ENCODE measurements at regions not wholly inside any gene's neighbourhood (a gene's known extent, or its start where the extent isn't known, plus 50 kb on each side); places are given as distances from the start of the nearest gene placed in this dataset.
A peak's percentile ranks its signal among the peaks of the same experiment; 100 is the strongest.
"Not testable (repeated sequence)": the region's sequence is repeated elsewhere in the genome, so short reads cannot be mapped to it uniquely, and the experiment has no call there.

- H3K36me3 ChIP-seq (ENCODE audit: control insufficient read depth in 2 of 2, insufficient read depth in 1 of 2, low read length in 2 of 2); H3K4me1 ChIP-seq (ENCODE audit: control insufficient read depth, insufficient read depth, low read length); H3K4me3 ChIP-seq (ENCODE audit: low read depth, low read length); POLR2A ChIA-PET; H3K9me3 ChIP-seq (ENCODE audit: control insufficient read depth, insufficient read depth, low read depth, low read length); H3K27ac ChIP-seq (ENCODE audit: extremely low read depth, low read depth, low read length): not testable (repeated sequence)
- CTCF ChIA-PET, result interaction anchor here (0.7 to 0.9 kb wide), 3 partner anchors 10 to 248 kb away, joined by 3 to 6 read pairs (median 3); no protein-coding TSS in a partner anchor
- peak; percentile 37 for TF ChIP-seq ZNF654 (tag by site-specific recombination; IDR thresholded peaks at IDR 0.05; ENCODE audit: low read depth)
Observed at GRCh38 chr7:6930787-6931186, 104.7 kb upstream of the CCZ1B start.

GRCh38 chr7:6931456-6931855 is 105.4 kb upstream of the CCZ1B start:
- H3K4me3 ChIP-seq (ENCODE audit: low read depth, low read length); POLR2A ChIA-PET; H3K9me3 ChIP-seq (ENCODE audit: control insufficient read depth, insufficient read depth, low read depth, low read length); CTCF ChIA-PET; H3K36me3 ChIP-seq (ENCODE audit: control insufficient read depth in 2 of 2, insufficient read depth in 1 of 2, low read length in 2 of 2); H3K4me1 ChIP-seq (ENCODE audit: control insufficient read depth, insufficient read depth, low read length); H3K27ac ChIP-seq (ENCODE audit: extremely low read depth, low read depth, low read length): not testable (repeated sequence)

- H3K4me1 ChIP-seq (ENCODE audit: control insufficient read depth, insufficient read depth, low read length); H3K9me3 ChIP-seq (ENCODE audit: control insufficient read depth, insufficient read depth, low read depth, low read length); H3K27ac ChIP-seq (ENCODE audit: extremely low read depth, low read depth, low read length); POLR2A ChIA-PET; H3K4me3 ChIP-seq (ENCODE audit: low read depth, low read length); H3K36me3 ChIP-seq (ENCODE audit: control insufficient read depth in 2 of 2, insufficient read depth in 1 of 2, low read length in 2 of 2); CTCF ChIA-PET: not testable (repeated sequence)
Observed at GRCh38 chr7:6933954-6934632, 108.0 kb upstream of the CCZ1B start.

DNA sequence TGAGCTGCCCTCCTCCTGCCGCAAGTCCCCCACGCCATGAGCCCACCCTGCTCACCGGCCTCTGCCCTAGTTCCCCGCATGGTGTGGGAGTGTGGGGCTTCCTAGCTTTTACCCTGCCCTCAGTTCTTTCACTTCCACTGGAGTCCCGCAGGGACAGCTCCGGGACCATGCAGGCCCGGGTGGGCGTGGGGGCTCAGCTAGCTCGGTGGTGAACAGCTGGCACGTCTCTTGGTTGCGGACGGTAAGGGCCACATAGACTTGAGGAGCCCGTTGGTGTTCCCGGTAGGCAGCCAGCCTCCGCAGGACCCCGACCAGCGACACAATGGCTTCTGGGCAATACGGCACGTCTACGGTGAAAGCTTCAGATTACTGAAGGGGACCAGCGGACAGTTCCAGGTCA is 108.9 kb upstream of the CCZ1B start:
- H3K27ac ChIP-seq (ENCODE audit: extremely low read depth, low read depth, low read length), result no peak overlapping the region
- POLR2A ChIA-PET, result no interaction called here
- no peaks in the 10 kb centered on the region for H3K9me3 ChIP-seq (ENCODE audit: control insufficient read depth, insufficient read depth, low read depth, low read length)
- TF ChIP-seq ZNF37A (tag by site-specific recombination; IDR thresholded peaks at IDR 0.05) (no peak), GLIS2 (tag by site-specific recombination; IDR thresholded peaks at IDR 0.05) (no peak), ZNF623 (tag by site-specific recombination; IDR thresholded peaks at IDR 0.05) (no peak), BCL11A (tag by site-specific recombination; IDR thresholded peaks at IDR 0.05; ENCODE audit: low read depth) (no peak)
- TF ChIP-seq, protein P1, sequence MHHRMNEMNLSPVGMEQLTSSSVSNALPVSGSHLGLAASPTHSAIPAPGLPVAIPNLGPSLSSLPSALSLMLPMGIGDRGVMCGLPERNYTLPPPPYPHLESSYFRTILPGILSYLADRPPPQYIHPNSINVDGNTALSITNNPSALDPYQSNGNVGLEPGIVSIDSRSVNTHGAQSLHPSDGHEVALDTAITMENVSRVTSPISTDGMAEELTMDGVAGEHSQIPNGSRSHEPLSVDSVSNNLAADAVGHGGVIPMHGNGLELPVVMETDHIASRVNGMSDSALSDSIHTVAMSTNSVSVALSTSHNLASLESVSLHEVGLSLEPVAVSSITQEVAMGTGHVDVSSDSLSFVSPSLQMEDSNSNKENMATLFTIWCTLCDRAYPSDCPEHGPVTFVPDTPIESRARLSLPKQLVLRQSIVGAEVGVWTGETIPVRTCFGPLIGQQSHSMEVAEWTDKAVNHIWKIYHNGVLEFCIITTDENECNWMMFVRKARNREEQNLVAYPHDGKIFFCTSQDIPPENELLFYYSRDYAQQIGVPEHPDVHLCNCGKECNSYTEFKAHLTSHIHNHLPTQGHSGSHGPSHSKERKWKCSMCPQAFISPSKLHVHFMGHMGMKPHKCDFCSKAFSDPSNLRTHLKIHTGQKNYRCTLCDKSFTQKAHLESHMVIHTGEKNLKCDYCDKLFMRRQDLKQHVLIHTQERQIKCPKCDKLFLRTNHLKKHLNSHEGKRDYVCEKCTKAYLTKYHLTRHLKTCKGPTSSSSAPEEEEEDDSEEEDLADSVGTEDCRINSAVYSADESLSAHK (tag by site-specific recombination; IDR thresholded peaks at IDR 0.05), result no peak
- H3K36me3 ChIP-seq (ENCODE audit: control insufficient read depth in 2 of 2, insufficient read depth in 1 of 2, low read length in 2 of 2), result no peaks in the 10 kb centered on the region
- no peaks in the 10 kb centered on the region for H3K4me1 ChIP-seq (ENCODE audit: control insufficient read depth, insufficient read depth, low read length)
- H3K4me3 ChIP-seq (ENCODE audit: low read depth, low read length), result no peak overlapping the region
- CTCF ChIA-PET, result interaction anchor here (0.7 kb wide), 1 partner anchor 880 kb away, joined by 3 read pairs; no protein-coding TSS in a partner anchor

- H3K4me3 ChIP-seq (ENCODE audit: low read depth, low read length); POLR2A ChIA-PET; H3K27ac ChIP-seq (ENCODE audit: extremely low read depth, low read depth, low read length); H3K4me1 ChIP-seq (ENCODE audit: control insufficient read depth, insufficient read depth, low read length); H3K9me3 ChIP-seq (ENCODE audit: control insufficient read depth, insufficient read depth, low read depth, low read length); H3K36me3 ChIP-seq (ENCODE audit: control insufficient read depth in 2 of 2, insufficient read depth in 1 of 2, low read length in 2 of 2): not testable (repeated sequence)
- CTCF ChIA-PET, result interaction anchor here (0.7 kb wide), 1 partner anchor 328 kb away, joined by 4 read pairs; no protein-coding TSS in a partner anchor
Observed at GRCh38 chr7:6936626-6937025, 110.6 kb upstream of the CCZ1B start.

DNA sequence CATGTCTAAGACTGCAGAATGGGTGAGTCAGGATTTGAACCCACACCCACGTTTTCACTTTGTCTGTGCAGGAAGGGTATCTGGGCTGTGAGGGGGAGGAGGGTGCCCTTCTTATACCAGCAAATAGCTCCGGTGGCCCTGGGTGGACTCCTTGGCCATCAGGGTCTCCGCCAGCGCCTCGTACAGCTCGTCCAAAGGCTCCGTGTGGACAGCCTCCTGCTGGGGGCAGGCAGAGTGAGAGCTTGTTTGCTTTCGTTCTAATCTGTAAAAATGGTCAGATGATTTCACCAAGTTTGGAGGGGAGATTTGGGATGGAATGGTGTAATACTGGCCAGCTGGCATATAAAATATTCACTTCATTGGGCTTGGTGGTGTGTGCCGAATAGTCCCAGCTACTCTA is 111.7 kb upstream of the CCZ1B start:
- H3K4me1 ChIP-seq (ENCODE audit: control insufficient read depth, insufficient read depth, low read length); POLR2A ChIA-PET; H3K36me3 ChIP-seq (ENCODE audit: control insufficient read depth in 2 of 2, insufficient read depth in 1 of 2, low read length in 2 of 2); H3K4me3 ChIP-seq (ENCODE audit: low read depth, low read length); H3K9me3 ChIP-seq (ENCODE audit: control insufficient read depth, insufficient read depth, low read depth, low read length); H3K27ac ChIP-seq (ENCODE audit: extremely low read depth, low read depth, low read length): not testable (repeated sequence)
- CTCF ChIA-PET, result interaction anchor here (1.0 to 1.4 kb wide), 2 partner anchors 318 to 410 kb away, joined by 3 read pairs; no protein-coding TSS in a partner anchor

- POLR2A ChIA-PET; H3K9me3 ChIP-seq (ENCODE audit: control insufficient read depth, insufficient read depth, low read depth, low read length); H3K4me3 ChIP-seq (ENCODE audit: low read depth, low read length); H3K4me1 ChIP-seq (ENCODE audit: control insufficient read depth, insufficient read depth, low read length); H3K36me3 ChIP-seq (ENCODE audit: control insufficient read depth in 2 of 2, insufficient read depth in 1 of 2, low read length in 2 of 2); H3K27ac ChIP-seq (ENCODE audit: extremely low read depth, low read depth, low read length): not testable (repeated sequence)
- CTCF ChIA-PET, result interaction anchor here (0.6 to 1.4 kb wide), 3 partner anchors 28 to 411 kb away, joined by 3 to 5 read pairs (median 3); no protein-coding TSS in a partner anchor
Observed at GRCh38 chr7:6938284-6938683, 112.2 kb upstream of the CCZ1B start.

DNA sequence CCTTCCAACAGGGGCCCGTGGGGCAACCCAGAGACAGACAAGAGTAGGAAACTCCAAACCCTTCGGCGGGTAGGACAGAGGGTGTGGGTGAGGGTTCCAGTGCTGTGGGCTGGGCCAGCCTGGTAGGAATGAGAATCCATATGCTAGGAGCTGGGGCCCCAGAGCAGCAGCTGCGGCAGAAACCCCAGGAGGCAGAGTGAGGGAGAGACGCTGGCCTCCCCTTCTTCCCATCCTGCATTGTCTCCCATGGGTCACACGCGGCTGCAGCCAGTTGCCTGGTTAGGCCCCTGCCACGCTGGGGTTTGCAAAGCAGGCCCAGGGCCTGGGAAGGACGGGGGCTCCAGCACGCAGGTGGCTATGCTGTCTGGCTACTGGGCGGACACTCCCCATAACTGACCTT is 113.1 kb upstream of the CCZ1B start:
- H3K9me3 ChIP-seq (ENCODE audit: control insufficient read depth, insufficient read depth, low read depth, low read length); H3K4me1 ChIP-seq (ENCODE audit: control insufficient read depth, insufficient read depth, low read length); H3K27ac ChIP-seq (ENCODE audit: extremely low read depth, low read depth, low read length); H3K36me3 ChIP-seq (ENCODE audit: control insufficient read depth in 2 of 2, insufficient read depth in 1 of 2, low read length in 2 of 2); POLR2A ChIA-PET; H3K4me3 ChIP-seq (ENCODE audit: low read depth, low read length): not testable (repeated sequence)
- CTCF ChIA-PET, result interaction anchor here (0.6 to 0.9 kb wide), 2 partner anchors 29 to 339 kb away, joined by 3 to 5 read pairs; no protein-coding TSS in a partner anchor

DNA sequence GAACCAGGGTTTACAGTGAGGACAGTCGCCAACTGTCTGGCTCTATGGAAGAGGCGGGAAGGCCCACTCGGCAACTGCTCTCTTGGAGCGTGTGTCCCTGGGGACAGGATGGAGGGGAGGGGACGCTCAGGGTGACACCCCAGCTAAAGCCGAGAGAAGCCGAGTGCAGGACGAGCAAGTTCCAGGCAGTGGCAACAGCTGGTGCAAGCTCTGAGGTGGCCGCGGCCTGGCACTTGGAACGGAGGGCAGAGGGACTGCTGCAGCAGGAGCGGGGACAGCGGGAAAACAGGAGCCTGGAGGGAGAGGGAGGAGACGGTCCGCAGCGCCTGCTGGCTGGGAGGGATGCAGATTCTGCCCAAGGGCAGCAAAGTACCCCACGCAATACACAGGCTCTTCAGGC is 113.8 kb upstream of the CCZ1B start:
- POLR2A ChIA-PET; H3K9me3 ChIP-seq (ENCODE audit: control insufficient read depth, insufficient read depth, low read depth, low read length); H3K27ac ChIP-seq (ENCODE audit: extremely low read depth, low read depth, low read length); H3K4me3 ChIP-seq (ENCODE audit: low read depth, low read length); H3K4me1 ChIP-seq (ENCODE audit: control insufficient read depth, insufficient read depth, low read length); H3K36me3 ChIP-seq (ENCODE audit: control insufficient read depth in 2 of 2, insufficient read depth in 1 of 2, low read length in 2 of 2): not testable (repeated sequence)
- CTCF ChIA-PET, result interaction anchor here (0.9 kb wide), 1 partner anchor 340 kb away, joined by 3 read pairs; no protein-coding TSS in a partner anchor
